ENCODE measurements at regions not wholly inside any gene's neighbourhood (a gene's known extent, or its start where the extent isn't known, plus 50 kb on each side); places are given as distances from the start of the nearest gene placed in this dataset.

- Histone ChIP-seq H3K4me3 (ENCODE audit: low read length) (no peak overlapping the region), H3K4me1 (ENCODE audit: control insufficient read depth, insufficient read depth, low read length) (no peaks in the 10 kb centered on the region), H3K27me3 (ENCODE audit: control insufficient read depth, insufficient read depth, low read length) (no peaks in the 10 kb centered on the region), H3K27ac (ENCODE audit: low read depth, low read length) (no peak overlapping the region), H3K36me3 (ENCODE audit: control insufficient read depth, insufficient read depth, low read length) (no peaks in the 10 kb centered on the region), H3K9ac (ENCODE audit: low read length) (no peak overlapping the region)
Observed at GRCh38 chr6:110033101-110033500, 55.0 kb downstream of the GPR6 start.

GRCh38 chr6:110033749-110034666 lies 55.9 kb downstream of the GPR6 start:
- Histone ChIP-seq H3K4me1 (ENCODE audit: control insufficient read depth, insufficient read depth, low read length) (no peaks in the 10 kb centered on the region), H3K27me3 (ENCODE audit: control insufficient read depth, insufficient read depth, low read length) (no peaks in the 10 kb centered on the region), H3K36me3 (ENCODE audit: control insufficient read depth, insufficient read depth, low read length) (no peaks in the 10 kb centered on the region), H3K27ac (ENCODE audit: low read depth, low read length) (no peak overlapping the region), H3K4me3 (ENCODE audit: low read length) (no peak overlapping the region), H3K9ac (ENCODE audit: low read length) (no peak overlapping the region)

- Histone ChIP-seq H3K4me3 (ENCODE audit: low read length) (no peak overlapping the region), H3K4me1 (ENCODE audit: control insufficient read depth, insufficient read depth, low read length) (no peaks in the 10 kb centered on the region), H3K36me3 (ENCODE audit: control insufficient read depth, insufficient read depth, low read length) (no peaks in the 10 kb centered on the region)
Observed at GRCh38 chr6:110034667-110035036, 56.5 kb downstream of the GPR6 start.

GRCh38 chr6:110035321-110035720 lies 57.2 kb downstream of the GPR6 start:
- Histone ChIP-seq H3K27me3 (ENCODE audit: control insufficient read depth, insufficient read depth, low read length) (no peaks in the 10 kb centered on the region), H3K27ac (ENCODE audit: low read depth, low read length) (no peak overlapping the region), H3K9ac (ENCODE audit: low read length) (no peak overlapping the region), H3K4me1 (ENCODE audit: control insufficient read depth, insufficient read depth, low read length) (no peaks in the 10 kb centered on the region), H3K4me3 (ENCODE audit: low read length) (no peak overlapping the region), H3K36me3 (ENCODE audit: control insufficient read depth, insufficient read depth, low read length) (no peaks in the 10 kb centered on the region)

More at GRCh38 chr6:110034667-110035036, 56.5 kb downstream of the GPR6 start:
- H3K9ac ChIP-seq (ENCODE audit: low read length) = no peak overlapping the region
- no peaks in the 10 kb centered on the region for H3K27me3 ChIP-seq (ENCODE audit: control insufficient read depth, insufficient read depth, low read length)
- no peak overlapping the region for H3K27ac ChIP-seq (ENCODE audit: low read depth, low read length)

- Histone ChIP-seq H3K36me3 (ENCODE audit: control insufficient read depth, insufficient read depth, low read length) (no peaks in the 10 kb centered on the region), H3K9ac (ENCODE audit: low read length) (no peak overlapping the region), H3K4me1 (ENCODE audit: control insufficient read depth, insufficient read depth, low read length) (no peaks in the 10 kb centered on the region), H3K4me3 (ENCODE audit: low read length) (no peak overlapping the region), H3K27me3 (ENCODE audit: control insufficient read depth, insufficient read depth, low read length) (no peaks in the 10 kb centered on the region), H3K27ac (ENCODE audit: low read depth, low read length) (no peak overlapping the region)
Observed at GRCh38 chr6:110036408-110037302, 58.5 kb downstream of the GPR6 start.

GRCh38 chr6:110037726-110038295 lies 59.7 kb downstream of the GPR6 start:
- H3K9ac ChIP-seq (ENCODE audit: low read length) = no peak overlapping the region
- no peaks in the 10 kb centered on the region for H3K4me1 ChIP-seq (ENCODE audit: control insufficient read depth, insufficient read depth, low read length)
- no peak overlapping the region for H3K27ac ChIP-seq (ENCODE audit: low read depth, low read length)
- H3K4me3 ChIP-seq (ENCODE audit: low read length) = no peak overlapping the region
- H3K36me3 ChIP-seq (ENCODE audit: control insufficient read depth, insufficient read depth, low read length) = no peaks in the 10 kb centered on the region
- H3K27me3 ChIP-seq (ENCODE audit: control insufficient read depth, insufficient read depth, low read length) = no peaks in the 10 kb centered on the region

GRCh38 chr6:110039364-110039980 lies 61.4 kb downstream of the GPR6 start:
- Histone ChIP-seq H3K4me3 (ENCODE audit: low read length) (peak overlapping the region; percentile 60), H3K36me3 (ENCODE audit: control insufficient read depth, insufficient read depth, low read length) (no peaks in the 10 kb centered on the region), H3K4me1 (ENCODE audit: control insufficient read depth, insufficient read depth, low read length) (no peaks in the 10 kb centered on the region), H3K9ac (ENCODE audit: low read length) (no peak overlapping the region), H3K27me3 (ENCODE audit: control insufficient read depth, insufficient read depth, low read length) (no peaks in the 10 kb centered on the region), H3K27ac (ENCODE audit: low read depth, low read length) (no peak overlapping the region)

GRCh38 chr6:110039981-110040383 lies 61.9 kb downstream of the GPR6 start:
- Histone ChIP-seq H3K4me1 (ENCODE audit: control insufficient read depth, insufficient read depth, low read length) (no peaks in the 10 kb centered on the region), H3K27me3 (ENCODE audit: control insufficient read depth, insufficient read depth, low read length) (no peaks in the 10 kb centered on the region), H3K27ac (ENCODE audit: low read depth, low read length) (no peak overlapping the region), H3K36me3 (ENCODE audit: control insufficient read depth, insufficient read depth, low read length) (no peaks in the 10 kb centered on the region), H3K9ac (ENCODE audit: low read length) (no peak overlapping the region), H3K4me3 (ENCODE audit: low read length) (peak overlapping the region; percentile 60)

- no peaks in the 10 kb centered on the region for H3K27me3 ChIP-seq (ENCODE audit: control insufficient read depth, insufficient read depth, low read length)
- no peak overlapping the region for H3K9ac ChIP-seq (ENCODE audit: low read length)
- no peak overlapping the region for H3K4me3 ChIP-seq (ENCODE audit: low read length)
- no peaks in the 10 kb centered on the region for H3K36me3 ChIP-seq (ENCODE audit: control insufficient read depth, insufficient read depth, low read length)
- H3K4me1 ChIP-seq (ENCODE audit: control insufficient read depth, insufficient read depth, low read length) = no peaks in the 10 kb centered on the region
- H3K27ac ChIP-seq (ENCODE audit: low read depth, low read length) = no peak overlapping the region
Observed at GRCh38 chr6:110040716-110041115, 62.6 kb downstream of the GPR6 start.

GRCh38 chr6:110041126-110041525 lies 63.0 kb downstream of the GPR6 start:
- no peaks in the 10 kb centered on the region for H3K4me1 ChIP-seq (ENCODE audit: control insufficient read depth, insufficient read depth, low read length)
- no peak overlapping the region for H3K27ac ChIP-seq (ENCODE audit: low read depth, low read length)
- no peaks in the 10 kb centered on the region for H3K27me3 ChIP-seq (ENCODE audit: control insufficient read depth, insufficient read depth, low read length)
- no peak overlapping the region for H3K9ac ChIP-seq (ENCODE audit: low read length)
- H3K4me3 ChIP-seq (ENCODE audit: low read length) = no peak overlapping the region
- H3K36me3 ChIP-seq (ENCODE audit: control insufficient read depth, insufficient read depth, low read length) = no peaks in the 10 kb centered on the region

GRCh38 chr6:110041830-110042229 lies 63.7 kb downstream of the GPR6 start:
- Histone ChIP-seq H3K9ac (ENCODE audit: low read length) (no peak overlapping the region), H3K4me3 (ENCODE audit: low read length) (no peak overlapping the region), H3K4me1 (ENCODE audit: control insufficient read depth, insufficient read depth, low read length) (no peaks in the 10 kb centered on the region), H3K27ac (ENCODE audit: low read depth, low read length) (no peak overlapping the region), H3K27me3 (ENCODE audit: control insufficient read depth, insufficient read depth, low read length) (no peaks in the 10 kb centered on the region), H3K36me3 (ENCODE audit: control insufficient read depth, insufficient read depth, low read length) (no peaks in the 10 kb centered on the region)

Measured in rectal smooth muscle tissue (tissue), 1 donor.